Muscle layer of duodenum (tissue), 2 donors: ENCODE measurements at regions not wholly inside any gene's neighbourhood (a gene's known extent, or its start where the extent isn't known, plus 50 kb on each side); places are given as distances from the start of the nearest gene placed in this dataset.

Source experiments
- H3K27ac ChIP-seq: one replicate; pipeline ENCODE4 v1.7.0; 2013; ENCODE audit warnings: mild to moderate bottlenecking, low read length
- H3K27me3 ChIP-seq: one replicate; pipeline ENCODE4 v1.7.0; 2013; ENCODE audit warnings: low read depth, mild to moderate bottlenecking, control low read depth, low read length
- H3K36me3 ChIP-seq, 2 donors: one replicate each; pipeline ENCODE4 v1.7.0; 2013; ENCODE audit warnings: low read length in 2 of 2, control low read depth in 1 of 2, mild to moderate bottlenecking in 1 of 2; ENCODE audit not compliant: insufficient read depth in 2 of 2, control insufficient read depth in 1 of 2
- H3K4me1 ChIP-seq, 2 donors: one replicate each; pipeline ENCODE4 v1.7.0; 2013; ENCODE audit warnings: low read length in 2 of 2, mild to moderate bottlenecking in 2 of 2, control low read depth in 1 of 2, moderate library complexity in 1 of 2; ENCODE audit not compliant: insufficient read depth in 2 of 2, control insufficient read depth in 1 of 2
- H3K4me3 ChIP-seq, 2 donors: one replicate each; pipeline ENCODE4 v1.7.0; 2013; ENCODE audit warnings: low read length in 2 of 2, low read depth in 1 of 2, mild to moderate bottlenecking in 1 of 2
- H3K9me3 ChIP-seq, 2 donors: one replicate each; pipeline ENCODE4 v1.7.0; 2013; ENCODE audit warnings: low read length in 2 of 2, control low read depth in 1 of 2, mild to moderate bottlenecking in 1 of 2; ENCODE audit not compliant: control insufficient read depth in 1 of 2
- donor health status: healthy.

DNA sequence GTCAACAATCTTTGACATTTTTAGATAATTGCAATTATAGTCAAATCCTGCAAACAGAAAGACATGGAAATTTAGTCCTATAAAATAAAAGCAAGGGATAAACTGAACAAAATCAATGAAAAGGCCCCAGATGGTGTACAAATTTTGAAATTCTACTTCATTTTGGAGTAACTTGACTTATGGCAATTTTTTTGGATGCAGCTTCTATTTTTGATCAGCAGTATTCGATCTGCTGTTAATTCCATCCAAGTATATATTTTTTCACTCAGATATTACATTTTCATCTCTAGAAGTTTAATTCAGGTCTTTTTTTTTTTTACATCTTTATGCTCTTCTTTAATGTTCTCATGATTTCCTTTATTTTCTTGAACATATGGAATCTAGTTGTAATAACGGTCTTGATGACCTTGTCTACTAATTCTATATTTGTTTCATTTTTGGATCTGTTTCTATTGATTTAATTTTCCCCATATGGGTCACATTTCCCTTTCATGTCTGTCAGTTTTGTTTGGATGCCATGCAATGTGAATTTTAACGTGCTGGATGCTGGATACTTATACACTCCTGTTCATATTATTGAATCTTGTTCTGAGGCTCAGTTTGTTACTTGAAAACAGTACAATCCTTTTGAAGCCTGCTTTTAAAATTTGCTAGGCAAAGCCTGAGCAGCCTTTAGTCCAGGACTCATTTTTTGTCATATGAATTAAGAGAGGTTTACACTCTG, 164.3 kb upstream of the FAM3C start:
- H3K9me3 ChIP-seq = no peaks in the 10 kb centered on the region
- H3K27me3 ChIP-seq = no peaks in the 10 kb centered on the region
- no peaks in the 10 kb centered on the region for H3K4me1 ChIP-seq
- H3K27ac ChIP-seq = no peak overlapping the region
- H3K4me3 ChIP-seq = no peak overlapping the region
- no peaks in the 10 kb centered on the region for H3K36me3 ChIP-seq

DNA sequence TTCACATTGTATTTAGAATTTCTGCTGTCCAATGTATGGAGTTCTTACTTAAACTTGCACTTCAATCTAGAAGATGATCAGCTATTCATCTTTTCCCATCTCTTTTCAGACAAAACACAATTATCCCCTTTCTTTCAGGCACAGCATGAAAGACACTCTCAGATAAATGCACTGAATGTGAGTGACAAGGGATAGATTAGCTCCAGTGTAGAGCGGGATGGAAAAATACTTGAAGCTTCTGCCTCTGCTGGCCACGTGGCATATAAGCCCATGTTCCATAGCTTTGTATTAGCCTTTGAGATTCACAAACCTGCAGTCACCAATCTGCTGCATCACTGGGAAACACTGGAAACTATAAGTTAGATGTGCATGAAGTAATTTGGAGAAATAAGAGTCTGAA, 162.2 kb upstream of the FAM3C start:
- Histone ChIP-seq H3K9me3 (no peaks in the 10 kb centered on the region), H3K36me3 (no peaks in the 10 kb centered on the region), H3K4me1 (no peaks in the 10 kb centered on the region), H3K27me3 (no peaks in the 10 kb centered on the region), H3K27ac (no peak overlapping the region), H3K4me3 (no peak overlapping the region)

DNA sequence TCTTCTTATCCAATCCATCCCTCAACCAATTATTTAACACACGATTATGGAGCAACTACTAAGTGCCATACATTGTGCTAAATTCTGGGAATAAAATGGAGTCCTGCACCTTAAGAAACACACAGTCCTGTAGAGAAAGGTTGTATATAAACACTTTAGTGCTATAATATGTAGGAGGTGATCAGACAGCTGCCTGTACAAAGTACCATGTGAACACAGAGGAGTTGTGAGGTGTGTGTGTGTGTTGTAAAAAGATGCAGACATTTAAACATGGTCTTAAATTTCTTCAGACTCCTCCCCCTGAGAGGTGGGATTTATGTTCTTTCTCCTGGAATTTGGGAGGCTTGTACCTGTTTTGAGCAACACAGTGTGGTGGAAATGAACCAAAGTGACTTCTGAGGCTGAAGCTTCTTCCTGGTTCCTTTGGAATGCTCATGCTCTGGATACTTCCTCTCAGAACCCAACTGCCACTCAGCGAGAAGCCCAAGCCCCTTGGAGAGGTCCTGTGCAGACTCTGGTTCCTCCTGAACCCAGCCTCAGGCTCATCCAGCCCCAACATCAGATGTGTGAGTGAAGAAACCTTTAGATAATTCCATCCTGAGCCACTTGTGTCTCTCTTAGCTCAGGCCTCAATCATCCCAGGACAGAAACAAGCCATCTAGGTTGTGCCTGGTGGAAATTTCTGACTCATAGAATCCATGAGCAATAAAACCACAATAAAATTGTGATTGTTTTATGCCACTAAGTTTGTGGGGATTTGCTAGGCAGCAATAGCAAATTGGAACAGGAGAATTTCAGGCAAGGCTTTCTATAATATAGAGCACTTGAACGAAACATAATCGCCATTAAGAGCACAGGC, 161.2 kb upstream of the FAM3C start:
- no peak overlapping the region for H3K27ac ChIP-seq
- no peaks in the 10 kb centered on the region for H3K9me3 ChIP-seq
- no peaks in the 10 kb centered on the region for H3K4me1 ChIP-seq
- H3K27me3 ChIP-seq = no peaks in the 10 kb centered on the region
- no peaks in the 10 kb centered on the region for H3K36me3 ChIP-seq
- no peak overlapping the region for H3K4me3 ChIP-seq

DNA sequence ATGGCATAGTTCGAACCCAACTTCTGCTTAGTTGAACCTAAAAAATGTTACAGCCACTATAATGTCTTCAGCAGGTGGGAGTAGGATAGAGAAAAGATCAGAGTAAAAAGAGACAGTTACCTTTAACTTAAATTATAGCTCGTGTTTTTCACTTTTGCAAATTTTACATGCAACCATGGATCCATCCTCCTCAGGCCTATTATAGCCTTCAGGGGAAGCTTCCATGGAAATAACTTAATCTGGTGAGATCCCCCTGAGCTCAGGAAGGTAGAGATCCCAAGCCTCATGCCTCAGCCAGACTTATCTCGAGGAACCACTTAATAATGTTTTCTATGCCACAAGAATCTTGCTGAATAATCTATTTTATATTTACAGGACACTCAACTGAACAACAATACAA, 159.4 kb upstream of the FAM3C start:
- Histone ChIP-seq H3K9me3 (no peaks in the 10 kb centered on the region), H3K27ac (no peak overlapping the region), H3K4me3 (no peak overlapping the region), H3K27me3 (no peaks in the 10 kb centered on the region), H3K36me3 (no peaks in the 10 kb centered on the region), H3K4me1 (no peaks in the 10 kb centered on the region)

DNA sequence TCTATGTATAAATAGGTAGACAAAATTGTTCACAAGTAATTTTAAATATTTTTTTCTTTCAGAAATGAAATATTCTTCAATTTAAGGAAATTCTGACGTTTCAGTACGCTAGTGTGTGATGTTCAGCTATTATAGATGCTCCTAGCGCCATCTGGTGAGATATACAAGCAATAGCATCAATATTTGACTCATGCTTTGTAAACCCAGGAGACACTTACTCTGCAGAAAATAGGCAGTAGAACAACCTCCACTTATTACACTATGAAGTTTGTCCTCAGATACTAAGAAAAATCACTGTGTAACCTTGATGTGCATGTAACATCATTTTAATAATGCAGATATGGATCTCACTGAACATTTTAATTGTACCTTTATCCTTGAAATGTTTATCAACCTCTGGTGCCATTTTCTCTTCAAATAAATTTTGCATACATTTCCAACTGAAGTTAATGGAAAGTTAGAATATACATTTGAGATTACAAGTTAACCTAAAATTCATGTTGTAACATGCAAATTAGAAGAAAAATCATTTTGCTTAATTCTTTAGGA, 151.5 kb upstream of the FAM3C start:
- Histone ChIP-seq H3K4me3 (no peak overlapping the region), H3K27ac (no peak overlapping the region), H3K9me3 (no peaks in the 10 kb centered on the region), H3K4me1 (no peaks in the 10 kb centered on the region), H3K27me3 (no peaks in the 10 kb centered on the region), H3K36me3 (no peaks in the 10 kb centered on the region)

DNA sequence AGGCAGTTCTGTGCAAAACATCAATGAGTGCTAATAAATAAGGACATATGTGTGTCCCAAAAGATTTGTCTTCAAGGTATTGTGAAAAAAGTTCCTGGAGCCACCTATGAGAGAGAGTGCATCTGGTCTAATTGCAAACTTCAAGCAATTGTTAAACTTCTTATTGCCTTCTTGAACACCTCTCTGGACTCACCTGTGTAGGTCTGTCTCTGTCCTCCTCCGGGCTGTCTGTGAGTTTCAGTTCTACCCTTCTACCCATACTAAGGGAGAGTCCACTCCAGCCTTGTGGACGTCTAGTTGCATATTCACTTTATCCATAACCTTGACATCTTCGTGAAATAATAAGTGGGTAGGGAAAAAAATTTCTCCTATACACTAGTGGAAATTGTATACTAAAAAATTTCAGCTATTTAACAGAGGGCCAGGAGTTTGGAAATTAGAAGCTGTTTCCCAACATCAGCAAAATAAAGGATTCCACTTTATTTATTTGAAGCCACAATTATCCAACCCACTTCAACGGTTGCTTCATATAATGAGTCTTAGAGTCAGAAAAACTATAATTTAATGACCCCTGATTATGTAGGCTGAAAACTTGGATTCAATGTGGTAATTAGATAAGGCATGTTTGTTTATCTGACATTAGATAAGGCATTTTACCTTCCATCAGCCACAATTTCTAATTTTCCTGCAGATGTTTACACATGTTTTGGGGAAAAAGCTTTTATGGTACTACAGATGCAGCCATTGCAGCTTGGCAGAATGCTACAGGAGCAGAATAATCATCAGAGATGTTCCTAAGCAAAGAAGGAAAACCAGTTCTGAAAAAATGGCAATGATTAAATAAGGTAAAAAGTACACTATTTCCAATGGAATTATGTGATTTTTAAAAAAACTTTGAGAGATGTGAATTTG, 150.8 kb upstream of the FAM3C start:
- Histone ChIP-seq H3K9me3 (no peaks in the 10 kb centered on the region), H3K36me3 (no peaks in the 10 kb centered on the region), H3K27me3 (no peaks in the 10 kb centered on the region), H3K4me3 (no peak overlapping the region), H3K27ac (no peak overlapping the region), H3K4me1 (no peaks in the 10 kb centered on the region)

DNA sequence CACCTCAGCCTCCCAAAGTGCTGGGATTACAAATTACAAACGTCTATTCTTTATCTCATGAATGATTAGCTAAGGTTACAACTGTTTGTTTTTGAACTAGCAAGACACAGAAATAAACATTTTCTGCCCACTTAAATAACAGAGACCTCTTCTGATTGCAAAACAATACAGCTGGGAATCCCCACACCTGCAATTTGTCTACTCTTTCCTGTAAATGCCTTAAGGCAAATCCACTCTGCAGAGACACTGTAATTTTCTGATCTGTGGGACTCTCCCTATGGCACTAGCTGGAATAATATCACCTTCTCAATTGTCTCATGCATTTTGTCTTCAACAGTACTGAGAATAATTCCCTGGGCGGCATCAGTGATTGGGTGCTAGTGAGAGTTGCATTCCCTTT, 149.3 kb upstream of the FAM3C start:
- H3K4me3 ChIP-seq = no peak overlapping the region
- no peak overlapping the region for H3K27ac ChIP-seq
- H3K4me1 ChIP-seq = no peaks in the 10 kb centered on the region
- no peaks in the 10 kb centered on the region for H3K27me3 ChIP-seq
- H3K36me3 ChIP-seq = no peaks in the 10 kb centered on the region
- H3K9me3 ChIP-seq = no peaks in the 10 kb centered on the region

DNA sequence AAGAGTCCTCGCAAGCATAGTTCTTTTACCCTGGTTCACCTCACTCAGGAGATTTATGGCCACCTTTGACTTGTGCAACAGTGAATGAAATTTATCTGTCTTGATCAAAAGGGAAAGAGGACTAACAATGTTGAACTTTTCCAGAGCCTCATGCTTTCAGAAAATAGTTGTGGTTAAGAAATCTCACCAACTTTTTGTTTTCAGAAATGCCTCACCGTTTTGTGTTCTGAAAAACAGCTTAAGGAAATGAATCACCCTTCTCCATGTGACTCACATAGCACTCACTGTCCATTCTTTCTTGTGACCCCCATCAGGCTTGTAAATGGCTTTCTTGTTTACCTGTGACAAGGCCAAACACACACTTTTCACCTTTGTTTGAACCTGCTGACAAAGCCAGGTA, 148.6 kb upstream of the FAM3C start:
- Histone ChIP-seq H3K9me3 (no peaks in the 10 kb centered on the region), H3K4me3 (no peak overlapping the region), H3K36me3 (no peaks in the 10 kb centered on the region), H3K4me1 (no peaks in the 10 kb centered on the region), H3K27me3 (no peaks in the 10 kb centered on the region), H3K27ac (no peak overlapping the region)

DNA sequence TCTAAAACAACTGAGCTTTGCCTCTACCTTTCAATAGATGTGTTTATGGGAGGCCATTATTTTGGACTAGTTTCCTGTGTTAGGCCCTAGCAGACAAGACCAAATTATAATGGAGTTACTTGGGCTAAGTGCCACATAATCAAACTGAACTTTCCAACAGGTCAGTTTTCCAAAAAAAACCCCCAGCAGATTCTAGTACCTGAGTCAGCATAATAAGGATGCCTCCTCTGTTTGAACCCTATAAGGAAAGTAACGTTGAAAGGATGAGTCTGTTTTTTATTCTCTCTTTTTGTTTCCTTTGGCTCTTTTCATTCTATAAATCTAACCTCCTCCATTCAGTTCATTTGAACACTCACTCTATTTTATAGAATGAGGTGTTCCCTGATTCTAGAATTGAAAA, 148.1 kb upstream of the FAM3C start:
- Histone ChIP-seq H3K4me3 (no peak overlapping the region), H3K9me3 (no peaks in the 10 kb centered on the region), H3K27me3 (no peaks in the 10 kb centered on the region), H3K4me1 (no peaks in the 10 kb centered on the region), H3K27ac (no peak overlapping the region), H3K36me3 (no peaks in the 10 kb centered on the region)

DNA sequence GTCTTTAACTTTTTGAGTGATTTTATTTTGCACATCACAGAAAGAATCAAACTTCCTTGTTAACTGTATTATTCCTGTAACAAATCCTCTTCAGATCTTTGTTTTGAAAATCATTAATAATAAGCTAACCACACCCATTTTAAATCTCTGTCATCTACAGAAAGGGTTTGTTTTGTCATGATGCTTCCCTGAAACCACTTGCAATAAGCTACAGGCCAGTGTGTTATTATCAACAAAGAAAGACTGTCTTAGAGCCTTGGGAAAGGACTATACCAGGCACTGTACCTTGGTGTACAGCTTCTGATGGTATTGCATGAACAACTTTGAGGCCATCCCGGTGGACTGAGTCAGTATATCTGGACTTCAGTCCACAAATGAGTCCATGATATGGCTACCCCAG, 145.3 kb upstream of the FAM3C start:
- Histone ChIP-seq H3K4me3 (no peak overlapping the region), H3K27ac (no peak overlapping the region), H3K9me3 (no peaks in the 10 kb centered on the region), H3K27me3 (no peaks in the 10 kb centered on the region), H3K36me3 (no peaks in the 10 kb centered on the region), H3K4me1 (no peaks in the 10 kb centered on the region)

DNA sequence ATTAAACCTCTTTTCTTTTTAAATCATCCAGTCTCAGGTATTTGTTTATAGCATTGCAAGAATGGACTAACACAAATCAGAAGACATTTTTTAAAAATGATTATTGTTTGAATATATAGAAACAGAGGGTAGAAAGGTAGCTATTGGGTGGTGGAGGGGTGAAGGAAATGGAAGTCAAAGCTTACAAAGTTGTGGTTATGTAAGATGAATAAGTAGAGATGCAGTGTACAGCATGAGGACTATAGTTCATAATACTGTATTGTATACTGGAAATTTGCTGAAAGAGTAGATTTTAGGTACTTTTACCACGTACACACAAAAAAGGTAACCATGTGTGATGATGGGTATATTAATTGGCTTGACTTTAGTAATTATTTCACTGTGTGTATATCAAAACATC, 144.0 kb upstream of the FAM3C start:
- H3K36me3 ChIP-seq = no peaks in the 10 kb centered on the region
- H3K27me3 ChIP-seq = no peaks in the 10 kb centered on the region
- no peaks in the 10 kb centered on the region for H3K9me3 ChIP-seq
- H3K4me3 ChIP-seq = no peak overlapping the region
- no peaks in the 10 kb centered on the region for H3K4me1 ChIP-seq
- H3K27ac ChIP-seq = no peak overlapping the region
